HEK293T (cell line): ENCODE measurements at regions not wholly inside any gene's neighbourhood (a gene's known extent, or its start where the extent isn't known, plus 50 kb on each side); places are given as distances from the start of the nearest gene placed in this dataset.

ENCODE experiments used
- CTCF ChIA-PET: fragments of 350-600 bp; formaldehyde crosslinking; extraction: SDS; loops from one replicate; lab custom pipeline; 2021; ENCODE audit warnings: antibody characterized with exemption, inconsistent platforms; lab: Yijun Ruan, JAX
- POLR2A ChIA-PET: fragments of 350-600 bp; formaldehyde crosslinking; extraction: SDS; loops from one replicate; lab custom pipeline; 2020; ENCODE audit warnings: antibody characterized with exemption, inconsistent platforms; lab: Yijun Ruan, JAX
- DNase-seq: peaks from one replicate; pipeline ENCODE4 v3.0.0; 2012; ENCODE audit warnings: mixed read lengths; ENCODE audit errors: extremely low spot score
- ARNT ChIP-seq: fragments of 450-650 bp; IDR thresholded peaks from 2 replicates; pipeline ENCODE4 v1.6.1; 2017; ENCODE audit warnings: mild to moderate bottlenecking
- BHLHE40 ChIP-seq: fragments of 450-650 bp; IDR thresholded peaks from 2 replicates; pipeline ENCODE4 v1.6.1; 2016; ENCODE audit warnings: mild to moderate bottlenecking, moderate library complexity, borderline replicate concordance
- CTBP1 ChIP-seq: fragments of 450-650 bp; IDR thresholded peaks from 2 replicates; pipeline ENCODE4 v1.6.1; 2016; ENCODE audit warnings: borderline replicate concordance
- ELF4 ChIP-seq: fragments of 450-650 bp; IDR thresholded peaks from 2 replicates; pipeline ENCODE4 v1.6.1; 2017; ENCODE audit warnings: antibody characterized with exemption
- FOXA1 ChIP-seq: fragments of 450-650 bp; IDR thresholded peaks from 2 replicates; pipeline ENCODE4 v1.6.1; 2016; ENCODE audit warnings: mild to moderate bottlenecking
- FOXK2 ChIP-seq: fragments of 450-650 bp; IDR thresholded peaks from 2 replicates; pipeline ENCODE4 v1.6.1; 2016; ENCODE audit warnings: mild to moderate bottlenecking
- FOXM1 ChIP-seq: fragments of 450-650 bp; IDR thresholded peaks from 2 replicates; pipeline ENCODE4 v1.6.1; 2017; ENCODE audit warnings: mild to moderate bottlenecking, borderline replicate concordance
- HDGF ChIP-seq: fragments of 450-650 bp; IDR thresholded peaks from 2 replicates; pipeline ENCODE4 v1.6.1; 2017; ENCODE audit warnings: antibody characterized with exemption, borderline replicate concordance
- L3MBTL2 ChIP-seq: fragments of 450-650 bp; conservative IDR thresholded peaks from 2 replicates; pipeline ENCODE4 v1.6.1; 2016; ENCODE audit warnings: mild to moderate bottlenecking
- LEF1 ChIP-seq: fragments of 450-650 bp; IDR thresholded peaks from 2 replicates; pipeline ENCODE4 v1.6.1; 2017; ENCODE audit warnings: mild to moderate bottlenecking, borderline replicate concordance
- NFRKB ChIP-seq: fragments of 450-650 bp; IDR thresholded peaks from 2 replicates; pipeline ENCODE4 v1.6.1; 2016; ENCODE audit warnings: mild to moderate bottlenecking, moderate library complexity
- PKNOX1 ChIP-seq: fragments of 450-650 bp; IDR thresholded peaks from 2 replicates; pipeline ENCODE4 v1.6.1; 2016
- SP1 ChIP-seq: fragments of 450-650 bp; IDR thresholded peaks from 2 replicates; pipeline ENCODE4 v1.6.1; 2017
- SUZ12 ChIP-seq: fragments of 450-650 bp; IDR thresholded peaks from 2 replicates; pipeline ENCODE4 v1.6.1; 2016; ENCODE audit warnings: mild to moderate bottlenecking
- TARDBP ChIP-seq: fragments of 450-650 bp; IDR thresholded peaks from 2 replicates; pipeline ENCODE4 v1.6.1; 2016
- ZNF384 ChIP-seq: fragments of 450-650 bp; IDR thresholded peaks from 2 replicates; pipeline ENCODE4 v1.6.1; 2016

- CTCF ChIA-PET: no interaction called here
- TF ChIP-seq SP1 (no peak), PKNOX1 (no peak), TARDBP (no peak), BHLHE40 (no peak), ZNF384 (no peak), FOXA1 (no peak), CTBP1 (no peak), FOXK2 (no peak), ELF4 (no peak), ARNT (no peak), SUZ12 (no peak), FOXM1 (no peak), L3MBTL2 (no peak), HDGF (no peak), NFRKB (no peak), LEF1 (no peak)
Measured at GRCh38 chr18:79620576-79621165, 58.9 kb upstream of the CTDP1 start.

GRCh38 chr18:79621501-79621900 is 58.1 kb upstream of the CTDP1 start:
- ChIA-PET CTCF (no interaction called here), POLR2A (no interaction called here)
- DNase-seq: no peak
- TF ChIP-seq FOXK2: no peak
- TF ChIP-seq SP1: no peak
- no peak for TF ChIP-seq SUZ12
- TF ChIP-seq PKNOX1: no peak
- no peak for TF ChIP-seq BHLHE40
- no peak for TF ChIP-seq FOXA1
- no peak for TF ChIP-seq TARDBP
- no peak for TF ChIP-seq FOXM1
- TF ChIP-seq HDGF: no peak
- no peak for TF ChIP-seq ARNT

More at GRCh38 chr18:79620576-79621165, 58.9 kb upstream of the CTDP1 start:
- no peak for DNase-seq
- POLR2A ChIA-PET: no interaction called here

GRCh38 chr18:79622004-79622403 is 57.6 kb upstream of the CTDP1 start:
- CTCF ChIA-PET: no interaction called here
- POLR2A ChIA-PET: no interaction called here
- TF ChIP-seq LEF1: no peak
- no peak for TF ChIP-seq NFRKB
- TF ChIP-seq FOXK2: no peak
- TF ChIP-seq TARDBP: no peak
- TF ChIP-seq BHLHE40: no peak
- no peak for DNase-seq

- ChIA-PET CTCF (no interaction called here), POLR2A (no interaction called here)
- no peak for DNase-seq
- TF ChIP-seq ZNF384: no peak
- TF ChIP-seq L3MBTL2: no peak
- no peak for TF ChIP-seq ARNT
- TF ChIP-seq FOXA1: no peak
- TF ChIP-seq TARDBP: no peak
- no peak for TF ChIP-seq HDGF
- no peak for TF ChIP-seq PKNOX1
- TF ChIP-seq NFRKB: no peak
- TF ChIP-seq SUZ12: no peak
Measured at GRCh38 chr18:79624356-79625170, 55.0 kb upstream of the CTDP1 start.

- ChIA-PET POLR2A (no interaction called here), CTCF (no interaction called here)
- TF ChIP-seq ARNT: no peak
- no peak for TF ChIP-seq NFRKB
- TF ChIP-seq FOXM1: no peak
- no peak for TF ChIP-seq TARDBP
- no peak for TF ChIP-seq L3MBTL2
- no peak for TF ChIP-seq HDGF
- no peak for TF ChIP-seq BHLHE40
- no peak for TF ChIP-seq ZNF384
- TF ChIP-seq ELF4: no peak
- TF ChIP-seq SUZ12: no peak
- no peak for TF ChIP-seq SP1
- no peak for TF ChIP-seq FOXK2
- TF ChIP-seq FOXA1: no peak
- TF ChIP-seq PKNOX1: no peak
- TF ChIP-seq LEF1: no peak
- TF ChIP-seq CTBP1: no peak
- DNase-seq: no peak
Measured at GRCh38 chr18:79625195-79625923, 54.2 kb upstream of the CTDP1 start.
